GM23248 (cell line): ENCODE measurements at regions not wholly inside any gene's neighbourhood (a gene's known extent, or its start where the extent isn't known, plus 50 kb on each side); places are given as distances from the start of the nearest gene placed in this dataset.

Experiments
- EZH2 ChIP-seq: fragments of 200-600 bp; sonication (generic); IDR thresholded peaks from 2 replicates; pipeline ENCODE4 v1.6.1; 2018; ENCODE audit warnings: antibody characterized with exemption, mild to moderate bottlenecking; ENCODE audit not compliant: insufficient read depth, poor library complexity, severe bottlenecking
- EZH2phosphoT487 ChIP-seq: fragments of 200-600 bp; sonication (generic); IDR thresholded peaks from 2 replicates; pipeline ENCODE4 v1.6.1; 2018; ENCODE audit warnings: antibody characterized with exemption, moderate library complexity, mild to moderate bottlenecking, low read depth; ENCODE audit not compliant: insufficient read depth

DNA sequence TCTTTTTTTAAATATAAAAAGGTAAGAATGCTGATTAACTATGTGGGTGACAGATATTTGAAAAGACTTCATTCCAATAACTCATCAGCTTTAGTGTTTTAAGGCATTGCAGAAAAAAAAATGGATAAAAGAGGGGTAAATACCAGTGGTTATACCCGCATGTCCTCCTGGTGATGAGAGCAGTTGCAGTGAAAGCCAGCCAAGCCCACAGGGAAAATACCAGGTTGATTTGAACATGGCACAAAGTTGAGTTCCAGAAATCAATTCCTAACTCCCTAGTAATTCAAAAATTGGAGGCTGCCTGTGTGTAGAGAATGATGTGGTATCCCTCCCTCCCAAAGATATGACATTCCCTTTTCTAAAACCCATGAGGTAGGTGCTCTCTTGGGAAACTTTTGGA, 453.2 kb upstream of the SOX9 start:
- TF ChIP-seq EZH2 (no peak), EZH2phosphoT487 (no peak)
